HG03064 (cell line): ENCODE measurements at regions not wholly inside any gene's neighbourhood (a gene's known extent, or its start where the extent isn't known, plus 50 kb on each side); places are given as distances from the start of the nearest gene placed in this dataset.

Experiments used
- ATAC-seq: cut with Tn5 transposase; IDR thresholded peaks from one replicate; pipeline ENCODE4 v1.9.1; 2021; ENCODE audit warnings: low read depth; ENCODE audit not compliant: unreplicated experiment

DNA sequence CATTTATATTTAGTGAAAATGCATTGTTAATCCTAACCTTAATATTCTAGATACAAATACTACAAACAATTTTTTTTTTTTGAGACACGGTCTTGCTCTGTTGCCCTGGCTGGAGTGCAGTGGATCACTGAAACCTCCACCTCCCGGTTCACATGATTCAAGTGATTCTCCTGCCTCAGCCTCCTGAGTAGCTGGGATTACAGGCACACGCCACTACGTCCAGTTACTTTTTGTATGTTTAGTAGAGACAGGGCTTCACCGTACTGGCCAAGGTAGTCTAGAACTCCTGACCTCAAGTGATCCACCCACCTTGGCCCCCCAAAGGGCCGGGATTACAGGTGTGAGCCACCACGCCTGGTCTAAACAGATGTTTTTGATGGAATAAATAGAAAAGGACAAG, 361.5 kb upstream of the NECTIN3 start:
- ATAC-seq: no peak

DNA sequence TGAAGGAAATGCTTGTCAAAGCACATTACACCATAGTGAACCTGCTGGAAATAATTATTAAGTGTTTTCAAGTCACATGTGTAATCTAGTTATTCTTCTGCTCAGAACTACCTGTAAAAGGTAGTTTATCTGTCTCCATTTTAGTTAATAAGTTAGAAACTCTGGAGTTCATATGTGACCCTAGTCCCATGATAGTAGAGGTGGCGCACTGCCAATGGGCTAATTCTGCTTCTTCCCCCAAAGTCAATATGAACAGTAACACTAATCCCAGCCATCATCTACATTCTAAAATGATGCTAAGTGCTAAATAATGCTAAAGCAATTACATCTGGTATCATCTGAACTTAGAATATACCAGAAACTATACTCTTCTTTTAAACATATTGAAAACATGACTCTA, 361.0 kb upstream of the NECTIN3 start:
- ATAC-seq: no peak

DNA sequence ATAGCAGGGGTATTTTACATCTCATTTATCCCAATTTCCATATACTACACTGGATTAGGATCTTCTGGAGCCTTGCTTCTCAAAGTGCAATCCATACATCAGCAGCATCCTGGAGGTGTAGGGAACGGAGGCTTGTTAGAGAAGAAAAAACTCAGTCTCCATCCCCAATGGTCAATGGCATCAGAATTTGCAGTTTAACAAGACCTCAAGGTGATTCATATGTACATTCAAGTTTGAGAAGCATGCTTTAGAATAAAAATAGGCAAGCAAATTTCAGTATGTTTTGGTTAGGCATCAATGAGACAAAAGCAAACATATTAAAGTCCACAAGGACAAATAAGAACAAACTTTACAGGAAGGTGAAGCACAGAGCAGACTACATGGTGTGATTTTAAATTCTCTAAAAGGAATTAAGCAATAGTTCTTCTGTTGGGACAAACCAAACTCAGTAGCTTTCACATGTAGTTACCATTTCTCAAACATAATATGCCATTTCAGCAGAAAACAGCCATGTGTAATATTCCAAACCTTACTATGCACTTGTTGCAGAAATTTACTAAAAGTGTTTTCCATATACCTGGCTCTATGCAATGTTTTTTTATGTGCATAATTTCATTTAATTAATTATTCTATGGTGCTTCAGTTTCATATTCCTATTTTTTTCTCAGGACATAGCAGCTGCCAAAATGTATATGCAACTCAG, 360.3 kb upstream of the NECTIN3 start:
- no peak for ATAC-seq

DNA sequence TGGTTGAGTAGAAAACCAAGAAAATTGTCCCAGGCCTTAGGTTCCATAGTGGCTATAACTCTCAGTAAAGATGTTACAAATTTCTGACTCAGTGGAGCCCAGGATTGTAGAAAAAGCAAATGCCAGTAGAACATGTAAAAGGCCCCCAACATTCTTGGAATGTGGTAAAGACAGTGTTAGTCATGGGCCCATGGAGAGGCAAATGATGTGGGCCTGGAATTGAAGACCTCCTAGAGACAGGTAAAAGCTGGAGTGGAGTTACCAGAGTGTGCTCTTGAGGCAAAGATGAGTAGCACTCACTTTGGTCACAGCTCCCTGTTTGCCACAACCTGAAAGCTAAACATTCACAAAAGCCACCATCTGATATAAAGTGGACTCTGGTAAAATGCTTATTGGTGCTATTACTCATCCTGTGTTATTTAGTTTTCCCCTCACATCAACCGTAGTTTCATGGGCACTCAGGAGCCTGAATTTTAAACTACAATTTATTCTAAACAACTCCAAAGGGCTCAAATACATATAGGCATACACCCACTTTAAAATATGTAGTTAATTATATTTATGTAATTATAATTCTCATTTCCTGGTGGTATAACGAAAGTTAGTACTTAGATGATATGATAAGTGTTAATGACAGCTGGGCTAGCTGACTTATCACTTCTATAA, 359.6 kb upstream of the NECTIN3 start:
- ATAC-seq: no peak

DNA sequence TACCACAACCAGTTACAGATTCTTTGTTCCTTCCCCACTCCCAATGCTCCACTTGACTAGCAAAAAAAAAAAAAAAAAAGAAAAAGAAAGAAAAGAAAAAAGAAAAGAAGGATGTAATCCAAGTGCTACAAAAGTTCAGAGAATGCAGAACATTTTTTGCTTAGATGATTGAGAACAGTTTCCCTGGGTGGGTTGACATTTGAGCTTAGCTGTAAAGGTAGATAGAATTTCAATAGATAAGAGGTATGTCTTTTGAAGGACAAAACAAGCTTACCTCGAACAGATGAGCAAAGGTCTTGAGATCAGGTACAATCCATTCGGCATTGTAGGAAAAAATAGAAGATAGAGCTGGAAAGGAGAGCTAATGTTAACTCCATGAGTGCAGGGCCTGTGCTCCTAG, 344.6 kb upstream of the NECTIN3 start:
- no peak for ATAC-seq

DNA sequence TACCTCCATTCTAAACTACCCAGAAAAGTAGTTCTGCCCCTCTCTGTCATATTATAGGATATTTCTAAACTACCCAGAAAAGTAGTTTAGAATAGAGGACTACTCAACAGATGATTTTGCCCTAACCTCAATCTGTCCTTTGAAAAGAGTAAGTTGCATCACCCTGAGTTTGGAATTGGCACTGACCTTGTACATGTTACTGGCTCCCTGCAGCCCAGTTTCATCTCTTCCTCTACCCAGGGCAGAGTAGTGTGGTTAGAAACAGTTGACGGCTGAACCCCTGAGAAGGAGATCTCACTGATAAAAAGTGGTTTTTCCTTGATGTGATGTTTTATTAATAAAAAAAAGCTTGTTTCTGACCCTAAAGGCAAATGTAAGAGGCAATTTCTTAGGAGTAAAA, 340.5 kb upstream of the NECTIN3 start:
- ATAC-seq: no peak

DNA sequence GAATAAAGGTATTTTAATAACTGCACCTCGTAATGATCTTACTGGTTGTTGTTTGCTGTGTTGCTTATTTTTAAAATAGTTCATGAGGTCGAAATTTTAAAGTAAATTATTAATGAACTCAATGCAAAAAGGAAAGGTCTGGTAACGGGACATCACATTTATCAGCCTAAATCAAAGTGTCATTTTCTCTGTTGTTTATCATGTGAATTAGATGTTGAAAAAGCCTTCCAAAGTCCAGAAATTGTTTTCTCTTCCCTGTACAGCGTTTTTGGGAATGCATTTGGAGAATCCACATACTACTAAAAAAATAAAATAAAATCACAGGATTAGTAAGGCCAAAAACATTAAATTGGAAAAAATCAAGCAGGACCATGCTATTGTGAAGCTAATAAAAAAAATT, 339.2 kb upstream of the NECTIN3 start:
- no peak for ATAC-seq

DNA sequence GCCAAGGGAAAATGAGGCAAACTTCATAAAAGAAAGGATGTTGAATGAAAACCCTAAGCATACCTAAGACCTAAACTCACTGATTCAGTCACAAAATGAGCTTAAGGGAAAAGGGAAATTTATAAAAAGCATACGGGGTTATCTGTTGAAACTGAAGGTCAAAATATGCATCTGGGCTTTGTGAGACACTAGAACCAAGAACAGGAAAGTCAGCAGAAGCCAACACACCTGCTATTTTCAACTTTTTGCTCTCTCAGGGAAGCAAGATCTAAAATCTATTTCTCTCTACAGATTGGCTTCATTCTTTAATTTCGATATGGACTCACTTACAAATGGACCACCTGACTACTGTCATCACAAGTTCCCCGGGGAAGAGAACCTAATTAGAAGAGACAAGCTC, 338.6 kb upstream of the NECTIN3 start:
- no peak for ATAC-seq

DNA sequence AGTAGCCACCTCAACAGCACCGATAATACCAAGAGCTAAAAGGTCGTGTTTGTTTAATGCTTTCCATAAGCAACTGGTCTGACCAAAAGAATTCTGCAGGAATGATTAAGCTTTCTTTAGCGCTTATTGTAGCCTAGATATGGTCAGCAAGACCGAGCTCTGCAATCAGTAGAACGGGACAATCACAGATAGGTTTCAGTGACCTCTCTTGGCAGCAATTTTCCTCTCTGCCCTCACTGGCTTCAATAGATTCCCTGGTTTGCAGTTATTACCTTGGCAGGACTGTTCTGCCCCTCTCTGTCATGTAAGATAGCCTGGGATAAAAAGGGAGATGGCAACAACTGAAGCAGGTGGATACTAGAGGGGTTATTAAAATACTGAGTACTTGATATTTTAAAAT, 337.1 kb upstream of the NECTIN3 start:
- no peak for ATAC-seq

DNA sequence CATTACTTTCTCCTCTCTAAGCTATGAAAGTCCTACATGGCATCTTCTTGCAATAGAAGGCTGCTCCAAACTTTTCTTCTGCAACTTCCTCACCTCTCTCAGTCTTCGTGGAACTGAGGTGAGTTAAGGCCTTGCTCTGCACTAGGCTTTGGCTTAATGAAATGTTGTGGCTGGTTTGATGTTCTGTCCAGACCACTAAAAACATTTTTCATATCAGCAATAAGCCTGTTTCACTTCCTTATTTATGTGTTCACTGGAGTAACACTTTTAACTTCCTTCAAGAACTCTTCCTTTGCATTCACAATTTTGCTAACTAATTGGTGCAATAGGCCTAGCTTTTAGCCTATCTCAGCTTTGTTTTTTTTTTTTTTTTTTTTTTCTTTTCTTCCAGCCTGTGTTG, 335.3 kb upstream of the NECTIN3 start:
- ATAC-seq: no peak

DNA sequence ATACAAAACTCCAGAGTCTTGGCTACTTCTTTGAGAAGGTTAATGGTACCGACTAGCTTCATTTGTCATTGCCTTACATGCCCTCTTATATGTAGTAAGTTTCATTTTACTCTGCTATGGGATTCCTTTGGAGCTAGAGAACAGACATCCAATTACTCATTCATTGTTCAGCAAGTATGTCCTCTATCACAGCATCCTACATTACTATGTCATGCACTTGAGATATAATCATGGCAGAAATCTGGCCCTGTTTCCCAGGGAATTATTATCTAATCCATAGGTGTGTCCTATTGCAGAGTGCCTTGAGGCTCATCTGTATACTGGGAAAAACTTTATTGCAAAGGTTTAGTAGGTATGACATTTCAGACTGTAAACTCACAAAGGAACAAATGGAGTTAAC, 333.1 kb upstream of the NECTIN3 start:
- ATAC-seq: no peak

DNA sequence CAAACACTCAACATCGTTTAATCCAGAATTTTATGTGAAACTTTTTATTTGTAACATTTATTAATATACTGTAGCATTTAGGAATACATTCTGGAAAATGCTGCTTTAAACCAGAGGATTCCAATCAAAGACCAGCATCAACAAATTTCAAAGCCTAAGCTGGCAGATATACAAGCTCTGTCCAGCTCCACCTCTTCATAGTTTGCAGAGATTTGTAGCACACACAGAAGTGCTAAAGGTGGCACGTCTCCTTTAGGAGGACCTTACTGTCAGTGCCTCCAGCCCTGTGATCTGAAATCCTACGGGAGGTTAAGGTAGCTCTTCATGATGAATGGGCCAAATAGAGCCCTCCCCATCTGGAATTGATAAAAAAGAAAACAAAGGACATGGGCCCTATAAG, 329.7 kb upstream of the NECTIN3 start:
- no peak for ATAC-seq

DNA sequence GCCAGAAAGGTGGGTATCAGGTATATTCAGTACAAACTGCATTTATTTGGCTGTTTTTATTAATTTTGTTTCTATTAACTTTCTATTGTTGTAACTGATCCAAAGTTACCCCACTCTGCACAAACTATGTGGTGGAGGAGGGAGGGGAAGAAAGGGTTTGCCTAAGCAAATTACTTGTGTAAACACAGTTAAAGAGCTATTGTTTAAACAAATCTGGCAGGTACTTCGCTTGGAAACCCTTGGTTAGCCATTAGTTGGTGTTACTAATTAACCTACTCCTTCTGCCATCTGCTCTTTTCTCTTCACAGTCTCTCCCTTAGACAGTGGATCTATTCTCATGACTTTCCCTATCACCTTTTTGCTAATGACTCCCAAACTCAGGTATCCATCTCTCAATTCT, 328.4 kb upstream of the NECTIN3 start:
- no peak for ATAC-seq

DNA sequence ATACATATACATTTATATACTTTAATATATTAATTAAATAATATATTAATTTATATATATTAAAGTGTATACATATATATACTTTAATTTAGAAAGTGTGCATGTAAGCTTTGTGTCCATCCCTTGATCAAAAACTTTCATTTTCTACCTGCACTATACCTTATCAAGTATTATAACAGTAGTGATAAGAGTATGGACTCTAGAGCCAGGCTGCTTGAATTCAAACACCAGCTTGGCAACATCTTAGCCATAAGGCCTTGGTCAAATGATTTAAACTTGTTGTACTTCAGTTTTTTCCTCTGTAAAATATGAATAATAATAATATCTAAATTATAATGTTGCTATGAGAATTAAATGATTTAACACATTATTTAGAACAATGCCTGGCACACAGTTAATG, 327.6 kb upstream of the NECTIN3 start:
- ATAC-seq: no peak

DNA sequence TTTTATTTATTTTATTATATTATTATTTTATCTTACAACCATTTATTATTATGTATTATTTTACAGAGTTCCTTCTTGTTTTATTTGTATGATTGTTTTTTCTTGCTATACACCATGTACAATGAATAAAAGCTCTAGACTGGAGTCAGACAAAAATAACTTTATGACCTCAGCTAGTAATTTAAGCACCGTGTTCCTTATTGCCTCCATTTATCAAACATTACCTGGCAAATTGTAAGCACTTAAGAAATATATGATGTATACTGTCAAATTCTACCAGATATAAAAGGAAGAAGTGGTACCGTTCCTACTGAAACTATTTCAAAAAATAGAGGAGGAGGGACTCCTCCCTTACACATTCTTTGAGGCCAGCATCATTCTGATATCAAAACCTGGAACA, 326.9 kb upstream of the NECTIN3 start:
- no peak for ATAC-seq

DNA sequence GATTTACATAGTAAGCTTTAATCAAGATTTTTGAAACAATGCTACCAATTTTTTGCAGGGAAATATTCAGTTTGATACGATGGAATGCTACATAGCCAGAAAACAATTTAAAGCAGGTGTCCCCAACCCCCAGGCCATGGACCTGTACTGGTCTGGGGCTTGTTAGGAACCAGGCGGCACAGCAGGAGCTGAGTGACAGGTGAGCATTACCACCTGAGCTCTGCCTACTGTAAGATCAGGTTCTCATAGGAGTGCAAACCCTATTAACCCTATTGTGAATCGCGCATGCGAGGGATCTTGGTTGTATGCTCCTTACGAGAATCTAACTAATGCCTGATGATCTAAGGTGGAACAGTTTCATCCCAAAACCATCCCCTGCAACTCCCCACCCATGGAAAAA, 322.6 kb upstream of the NECTIN3 start:
- no peak for ATAC-seq

DNA sequence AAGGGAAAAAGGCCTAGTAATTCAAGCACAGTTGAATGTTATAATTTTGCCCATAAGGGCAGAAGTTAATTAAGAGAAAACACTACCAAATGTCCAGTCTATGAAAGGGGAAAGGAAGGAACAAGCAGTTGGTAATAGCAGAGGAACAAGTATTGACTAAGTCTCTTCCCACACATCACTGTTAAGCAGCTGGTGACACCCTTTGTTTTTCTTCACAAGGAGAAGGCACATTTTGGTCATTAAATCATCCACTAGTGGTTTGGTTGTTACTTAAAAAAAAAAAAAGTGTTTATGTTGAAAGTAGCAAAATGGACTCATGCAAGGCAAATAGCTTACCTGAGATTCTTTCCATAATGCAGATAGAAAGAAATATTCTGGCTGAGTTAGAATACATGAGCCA, 321.4 kb upstream of the NECTIN3 start:
- no peak for ATAC-seq

DNA sequence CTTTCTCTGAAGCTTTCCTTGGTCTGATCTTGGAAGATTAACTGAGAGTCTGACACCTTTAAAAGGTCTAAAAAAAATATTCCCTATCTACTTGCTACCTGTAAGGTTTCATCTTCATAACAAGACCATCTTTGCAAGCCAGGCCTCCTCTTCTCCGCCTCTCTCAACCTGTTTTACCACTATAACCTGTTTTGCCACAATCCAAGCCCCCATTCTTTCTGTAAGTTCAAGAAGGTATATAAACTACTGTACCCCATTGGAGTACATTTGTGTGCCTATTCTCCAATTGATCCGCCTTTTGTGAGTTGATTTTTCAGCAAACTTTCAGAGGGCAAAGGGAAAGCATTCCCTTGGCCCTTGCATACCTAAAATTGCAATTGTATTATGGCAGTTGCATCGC, 319.3 kb upstream of the NECTIN3 start:
- no peak for ATAC-seq

DNA sequence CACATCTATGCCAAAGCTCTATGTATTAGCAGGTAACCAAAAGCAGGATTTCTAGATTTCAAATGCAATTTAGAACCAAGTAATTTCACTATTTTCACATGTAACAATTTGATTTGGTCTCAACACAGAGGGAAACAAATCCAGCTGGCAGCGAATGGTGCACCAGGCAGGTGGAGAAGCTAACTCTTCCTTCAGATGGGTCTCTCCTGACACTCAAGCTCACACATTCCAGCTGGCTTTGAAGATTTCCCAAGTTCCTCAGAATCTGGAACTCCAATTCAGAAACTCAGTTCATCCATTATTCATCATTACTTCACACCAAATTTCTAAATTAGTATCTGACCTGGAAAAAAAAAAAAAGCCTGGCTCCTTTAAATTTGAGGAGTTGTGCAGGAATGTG, 318.1 kb upstream of the NECTIN3 start:
- ATAC-seq: no peak

DNA sequence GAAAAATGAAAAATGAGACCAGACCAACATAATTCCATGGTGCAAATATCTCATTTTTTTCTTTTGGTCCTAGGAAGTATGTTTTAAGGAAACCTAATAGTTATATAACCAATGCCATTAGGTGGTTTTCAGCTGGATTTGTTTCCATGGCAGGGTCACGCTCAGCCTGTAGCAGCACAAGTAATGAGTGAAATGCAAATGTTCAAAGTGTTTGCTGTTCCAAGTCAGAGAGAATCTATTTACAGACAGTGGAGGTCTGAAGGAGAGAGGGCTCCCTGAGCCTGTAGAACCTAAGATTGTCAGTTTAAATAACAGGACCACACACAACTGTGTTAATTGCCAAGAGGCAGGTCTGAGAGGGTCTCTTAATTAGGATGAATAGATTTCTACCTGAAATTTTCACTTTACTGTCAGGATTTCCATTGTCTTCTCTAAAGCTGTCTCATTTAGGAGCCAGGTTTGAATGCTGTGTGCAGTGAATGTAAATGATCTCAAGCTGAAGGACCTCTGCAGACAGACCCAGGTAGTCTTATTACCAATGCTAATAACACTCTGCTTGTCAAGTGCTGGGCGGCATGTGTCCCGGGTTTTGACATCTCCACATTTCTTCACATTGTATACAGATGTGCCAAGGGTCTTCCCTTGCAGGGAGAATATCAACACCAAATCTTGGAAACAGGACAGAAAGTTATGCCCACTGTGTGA, 317.3 kb upstream of the NECTIN3 start:
- no peak for ATAC-seq

DNA sequence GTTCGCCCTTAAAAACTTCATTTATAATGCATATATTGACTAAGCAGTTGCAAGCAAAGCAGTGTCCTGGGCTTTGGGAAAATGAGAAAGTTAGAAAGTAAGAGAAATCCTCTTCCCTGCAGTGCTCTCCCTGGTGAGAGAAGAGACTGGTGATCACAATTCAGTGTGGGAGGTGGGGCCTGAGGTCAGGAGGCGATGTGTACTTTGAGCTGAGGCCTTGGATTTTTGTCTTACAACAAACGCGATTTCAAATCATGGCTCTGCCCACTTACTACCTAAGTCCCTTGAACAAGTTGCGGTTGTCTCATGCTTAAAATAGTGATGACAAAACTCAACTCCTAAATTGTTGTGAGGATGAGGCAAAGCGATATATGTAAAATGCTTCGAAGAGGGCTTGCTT, 316.3 kb upstream of the NECTIN3 start:
- no peak for ATAC-seq

DNA sequence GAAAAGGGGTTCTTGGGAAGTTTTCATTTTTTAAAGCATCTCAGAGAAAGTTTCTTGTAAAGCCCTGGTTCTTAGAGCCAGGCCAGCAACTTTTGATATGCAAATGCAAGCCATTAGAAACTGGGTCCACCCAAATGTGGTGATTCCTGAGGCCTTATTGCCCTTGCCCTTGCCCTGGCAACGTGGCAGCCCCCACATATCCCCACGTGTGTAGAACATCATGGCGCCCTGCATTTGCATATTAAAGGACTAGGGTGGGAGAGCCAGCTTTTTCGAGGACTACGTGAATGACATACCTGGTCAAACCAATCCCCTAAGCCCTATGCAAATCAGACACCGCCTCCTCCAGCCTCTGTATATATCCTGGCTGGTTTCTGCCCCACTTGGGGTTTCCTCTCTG, 314.9 kb upstream of the NECTIN3 start:
- ATAC-seq: no peak
